GM12864 (cell line): ENCODE measurements at regions not wholly inside any gene's neighbourhood (a gene's known extent, or its start where the extent isn't known, plus 50 kb on each side); places are given as distances from the start of the nearest gene placed in this dataset.

Experiments used
- DNase-seq: peaks from one replicate; pipeline ENCODE4 v3.0.0-alpha.2; 2011; ENCODE audit warnings: low read depth
- H3K4me3 ChIP-seq: 2 replicates; pipeline ENCODE4 v1.5.1; 2011; ENCODE audit warnings: mild to moderate bottlenecking, low read depth, low read length, control low read depth
- CTCF ChIP-seq: IDR thresholded peaks from 2 replicates; pipeline ENCODE4 v1.5.1; 2011; ENCODE audit warnings: low read depth, mild to moderate bottlenecking, moderate library complexity, low read length, control low read depth, inconsistent platforms; ENCODE audit errors: missing control alignments

GRCh38 chr15:47824147-47824546, 106.8 kb downstream of the SEMA6D start:
- no peak for DNase-seq
- H3K4me3 ChIP-seq = no peak overlapping the region
- no peak for TF ChIP-seq CTCF

GRCh38 chr15:47829667-47830066, 112.4 kb downstream of the SEMA6D start:
- no peak for TF ChIP-seq CTCF
- no peak for DNase-seq

GRCh38 chr15:47834093-47834492, 116.8 kb downstream of the SEMA6D start:
- DNase-seq = no peak

More at GRCh38 chr15:47829667-47830066, 112.4 kb downstream of the SEMA6D start:
- no peak overlapping the region for H3K4me3 ChIP-seq

GRCh38 chr15:47839233-47839825, 122.0 kb downstream of the SEMA6D start:
- no peak for DNase-seq
- no peak for TF ChIP-seq CTCF
- no peak overlapping the region for H3K4me3 ChIP-seq

More at GRCh38 chr15:47834093-47834492, 116.8 kb downstream of the SEMA6D start:
- H3K4me3 ChIP-seq = no peak overlapping the region
- TF ChIP-seq CTCF = no peak

- no peak for TF ChIP-seq CTCF
- no peak overlapping the region for H3K4me3 ChIP-seq
- no peak for DNase-seq
These were observed 125.9 kb downstream of the SEMA6D start for GRCh38 chr15:47843124-47843663.

GRCh38 chr15:47844437-47844836, 127.1 kb downstream of the SEMA6D start:
- no peak overlapping the region for H3K4me3 ChIP-seq
- TF ChIP-seq CTCF = no peak
- no peak for DNase-seq
